ENCODE measurements at regions not wholly inside any gene's neighbourhood (a gene's known extent, or its start where the extent isn't known, plus 50 kb on each side); places are given as distances from the start of the nearest gene placed in this dataset.
"Not testable (repeated sequence)": the region's sequence is repeated elsewhere in the genome, so short reads cannot be mapped to it uniquely, and the experiment has no call there.

DNA sequence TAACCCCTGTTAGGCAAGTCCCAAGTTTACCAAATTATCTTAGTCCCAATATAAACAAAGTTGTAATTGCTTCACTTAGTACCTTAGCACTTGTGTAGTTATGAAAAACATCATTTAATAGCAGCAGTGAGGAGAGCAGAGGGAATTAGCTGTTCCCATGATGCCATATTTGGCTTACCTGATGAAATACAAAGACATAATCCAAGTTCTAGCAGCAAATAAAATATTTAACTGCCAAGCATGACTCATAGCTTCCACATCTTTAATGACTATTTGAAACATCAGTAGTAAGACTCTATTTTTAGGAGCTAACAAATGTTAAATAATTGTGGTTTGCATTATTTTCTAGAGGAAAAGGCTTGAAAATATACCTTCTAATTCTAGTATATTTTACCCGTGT lies 94.0 kb upstream of the MCHR2 start:
- no peak for DNase-seq

DNA sequence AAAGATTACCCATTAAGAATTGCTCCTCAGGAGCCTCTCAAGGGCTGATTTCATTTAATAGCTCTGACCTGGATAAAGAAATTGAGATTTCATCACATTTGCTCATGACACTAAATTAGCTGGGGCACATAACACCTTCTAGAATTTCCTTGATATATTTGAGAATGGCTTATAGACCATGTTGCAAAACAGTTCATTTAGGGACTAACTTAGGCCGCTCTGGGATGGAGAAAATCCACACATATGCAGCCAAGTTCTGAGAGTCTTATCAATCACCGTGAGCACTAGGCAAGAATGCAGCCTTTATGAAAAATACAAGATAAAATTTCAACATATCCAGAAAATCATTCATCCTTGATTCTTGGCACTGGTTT lies 91.0 kb upstream of the MCHR2 start:
- no peak for DNase-seq

- no peak for DNase-seq
Measured at GRCh38 chr6:100084316-100084990, 90.4 kb upstream of the MCHR2 start.

GRCh38 chr6:100078509-100078908 lies 84.5 kb upstream of the MCHR2 start:
- no peak for DNase-seq

DNA sequence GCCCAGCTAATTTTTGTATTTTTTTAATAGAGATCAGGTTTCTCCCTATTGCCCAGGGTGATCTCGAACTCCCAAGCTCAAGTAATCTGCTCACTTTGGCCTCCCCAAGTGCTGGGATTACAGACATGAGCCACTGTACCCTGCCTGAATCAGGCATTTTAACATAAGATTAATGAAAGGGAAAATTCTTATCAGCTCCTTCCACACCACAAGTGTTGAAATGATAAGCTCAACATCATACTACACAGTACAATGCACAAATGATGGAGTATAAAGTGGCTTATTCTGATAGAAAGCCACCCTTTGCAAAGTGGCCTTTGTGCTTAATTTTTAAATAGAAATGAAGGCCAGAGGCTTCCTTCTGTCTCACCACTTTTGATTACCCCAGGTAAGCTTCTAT lies 71.3 kb upstream of the MCHR2 start:
- DNase-seq: no peak

- no peak for DNase-seq
Measured at GRCh38 chr6:100062621-100063020, 68.6 kb upstream of the MCHR2 start.

- DNase-seq: no peak
Measured at GRCh38 chr6:100057941-100058340, 63.9 kb upstream of the MCHR2 start.

- no peak for DNase-seq
Measured at GRCh38 chr6:100050550-100050949, 56.5 kb upstream of the MCHR2 start.

- not testable (repeated sequence) for DNase-seq
Measured at GRCh38 chr6:100043961-100044360, 49.9 kb upstream of the MCHR2 start.

Measured in GDM1 (cell line).